Endothelial cell of hepatic sinusoid (primary cell): ENCODE measurements at regions not wholly inside any gene's neighbourhood (a gene's known extent, or its start where the extent isn't known, plus 50 kb on each side); places are given as distances from the start of the nearest gene placed in this dataset.

Source experiments
- in situ Hi-C: cut with HindIII; loops from 2 replicates; pipeline ENCODE4 v1.10.0; 2017; ENCODE audit warnings: low sequenced_read_pairs

DNA sequence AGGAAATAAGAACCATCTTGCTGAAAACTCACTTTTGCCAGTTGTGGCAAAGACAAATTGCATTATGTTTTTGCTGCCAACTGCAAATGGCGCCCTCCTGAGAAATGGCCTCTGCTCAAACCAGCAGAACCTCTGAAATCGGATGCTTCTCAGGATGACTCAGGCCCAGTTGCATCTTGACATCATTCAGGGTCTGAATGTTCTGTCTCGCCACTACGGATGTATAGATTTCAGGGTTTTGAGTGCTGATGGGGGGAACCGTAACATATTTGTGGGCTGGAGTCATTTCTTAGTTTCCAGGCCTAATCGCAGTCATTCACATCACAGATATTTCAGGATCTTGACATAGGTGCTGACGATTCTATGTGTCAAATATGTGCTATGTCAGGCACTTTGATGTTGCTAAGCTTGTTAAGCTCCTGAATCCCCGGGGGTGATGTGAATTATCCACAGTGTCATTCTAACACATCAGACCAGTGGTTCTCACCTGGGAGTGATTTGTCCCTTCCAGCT is 207.1 kb downstream of the NFATC2 start:
- in situ Hi-C loops, result no loop called here

DNA sequence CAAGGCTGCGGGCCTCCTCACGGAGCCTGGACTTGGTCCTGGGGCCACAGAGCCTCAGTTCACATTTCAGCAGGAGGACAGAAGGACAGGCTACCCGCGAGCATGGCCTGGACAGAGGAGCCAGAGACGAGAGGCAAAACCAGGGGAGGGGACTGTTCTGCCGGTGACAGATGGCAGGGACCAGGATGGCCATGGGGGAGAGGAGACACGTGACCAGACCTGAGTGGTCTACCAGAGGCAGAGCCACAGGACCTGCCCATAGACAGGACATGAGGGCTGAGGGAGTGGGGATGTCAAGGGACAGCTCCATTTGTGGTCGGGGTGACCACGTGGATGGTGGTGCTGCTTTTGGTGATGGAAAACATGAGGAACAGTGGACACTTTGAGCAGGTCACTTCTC is 207.9 kb downstream of the NFATC2 start:
- in situ Hi-C loops, result no loop called here

DNA sequence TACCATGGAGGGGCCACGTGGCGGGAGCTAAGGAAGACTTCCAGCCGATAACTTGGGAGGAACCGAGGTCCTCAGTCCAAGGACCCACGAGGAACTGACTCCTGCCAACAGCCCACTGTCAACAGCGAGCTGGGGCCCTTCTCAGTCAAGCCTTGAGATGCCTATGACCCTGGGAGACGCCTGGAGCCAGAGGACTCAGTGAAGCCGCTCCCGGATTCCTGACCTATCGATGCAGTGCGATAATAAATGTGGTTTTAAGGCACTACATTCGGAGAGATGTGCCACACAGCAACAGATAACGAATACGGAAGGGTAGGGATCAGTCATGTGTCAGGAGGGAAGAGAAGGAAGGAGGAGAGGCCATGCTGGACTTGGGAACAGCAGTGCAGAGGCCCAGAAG is 208.5 kb downstream of the NFATC2 start:
- in situ Hi-C loops, result no loop called here

DNA sequence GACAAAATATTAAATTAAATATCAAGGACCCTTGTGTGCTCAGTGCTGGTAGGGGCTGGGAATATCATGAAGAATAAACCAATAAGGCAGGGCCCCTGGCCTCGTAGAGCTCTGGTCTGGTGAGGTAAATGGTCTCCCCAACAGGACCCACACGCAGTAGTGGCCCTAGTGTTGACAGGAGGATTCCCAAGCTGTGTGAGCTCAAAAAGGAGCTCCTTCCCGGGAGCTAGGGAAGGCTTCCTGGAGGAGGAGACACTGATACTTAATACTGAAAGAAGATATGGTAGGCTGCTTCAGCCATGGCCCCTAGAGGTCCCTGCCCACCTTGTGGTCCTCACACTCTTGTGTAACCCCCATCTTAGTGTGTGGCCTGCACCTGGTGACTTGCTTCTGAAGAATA is 209.1 kb downstream of the NFATC2 start:
- in situ Hi-C loops, result no loop called here

DNA sequence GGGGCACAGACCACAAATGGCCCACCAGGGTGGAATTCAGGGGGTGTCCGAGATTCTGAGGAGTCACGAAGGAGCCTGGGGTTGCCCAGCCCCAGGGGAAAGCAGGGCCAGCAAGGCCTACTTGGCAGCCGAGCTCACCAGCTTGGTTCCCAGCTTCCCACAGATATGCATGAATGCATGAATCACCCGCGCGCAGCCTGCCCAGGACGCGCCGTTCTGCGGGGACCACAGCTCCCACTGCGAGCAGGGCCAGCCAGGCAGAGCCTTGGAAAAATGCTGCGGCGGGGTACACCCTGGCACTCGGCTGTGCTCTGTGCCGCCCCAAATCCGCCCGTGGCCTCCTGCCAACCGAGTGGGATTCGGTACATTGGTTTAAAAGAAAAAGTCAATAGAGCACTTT is 211.0 kb downstream of the NFATC2 start:
- in situ Hi-C loops, result no loop called here

DNA sequence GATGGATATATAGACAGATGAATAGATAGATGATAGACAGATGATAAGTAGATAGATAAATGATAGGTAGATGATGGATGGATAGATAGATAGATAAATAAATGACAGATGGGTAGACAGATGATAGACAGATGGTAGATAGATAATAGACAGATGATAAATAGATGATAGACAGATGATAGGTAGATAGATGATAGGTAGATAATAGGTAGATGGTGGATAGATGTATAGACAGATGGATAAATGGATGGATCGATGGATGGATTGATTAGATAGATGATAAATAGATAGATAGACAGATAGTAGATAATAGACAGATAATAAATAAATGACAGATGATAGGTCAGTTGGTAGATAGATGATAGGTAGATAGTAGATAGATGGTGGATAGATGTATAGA is 212.7 kb downstream of the NFATC2 start:
- in situ Hi-C loops, result loop anchor here (5.0 kb wide), 1 partner anchor 62 kb away; no protein-coding TSS in a partner anchor

DNA sequence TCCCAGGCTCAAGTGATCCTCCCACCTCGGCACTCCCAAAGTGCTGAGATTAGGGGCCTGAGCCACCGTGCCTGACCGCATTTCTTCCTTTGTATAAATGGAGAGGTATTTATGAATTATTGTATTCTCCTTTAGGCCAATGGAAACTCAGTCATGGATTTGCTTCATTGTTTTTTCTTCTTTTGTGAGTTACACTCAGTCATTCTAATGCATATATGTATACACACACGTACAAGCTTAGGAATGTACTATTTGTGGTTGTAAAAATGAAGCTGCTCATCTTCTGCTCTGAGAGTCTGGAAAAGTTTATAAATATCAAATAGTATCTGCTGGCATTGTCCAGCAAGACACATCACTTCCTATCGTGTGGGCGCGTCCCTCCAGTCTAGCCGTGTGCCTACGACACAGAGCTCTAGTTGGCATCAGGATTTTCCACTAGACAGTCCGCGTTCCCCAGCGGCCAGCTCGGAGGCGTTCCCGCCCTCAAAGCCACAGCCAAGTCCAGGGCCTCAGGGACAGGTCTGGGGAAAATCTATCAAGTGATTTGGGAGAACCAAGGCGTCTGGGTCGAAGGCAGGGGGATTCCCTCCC is 215.2 kb downstream of the NFATC2 start:
- in situ Hi-C loops, result loop anchor here (5.0 kb wide), 1 partner anchor 65 kb away; no protein-coding TSS in a partner anchor

DNA sequence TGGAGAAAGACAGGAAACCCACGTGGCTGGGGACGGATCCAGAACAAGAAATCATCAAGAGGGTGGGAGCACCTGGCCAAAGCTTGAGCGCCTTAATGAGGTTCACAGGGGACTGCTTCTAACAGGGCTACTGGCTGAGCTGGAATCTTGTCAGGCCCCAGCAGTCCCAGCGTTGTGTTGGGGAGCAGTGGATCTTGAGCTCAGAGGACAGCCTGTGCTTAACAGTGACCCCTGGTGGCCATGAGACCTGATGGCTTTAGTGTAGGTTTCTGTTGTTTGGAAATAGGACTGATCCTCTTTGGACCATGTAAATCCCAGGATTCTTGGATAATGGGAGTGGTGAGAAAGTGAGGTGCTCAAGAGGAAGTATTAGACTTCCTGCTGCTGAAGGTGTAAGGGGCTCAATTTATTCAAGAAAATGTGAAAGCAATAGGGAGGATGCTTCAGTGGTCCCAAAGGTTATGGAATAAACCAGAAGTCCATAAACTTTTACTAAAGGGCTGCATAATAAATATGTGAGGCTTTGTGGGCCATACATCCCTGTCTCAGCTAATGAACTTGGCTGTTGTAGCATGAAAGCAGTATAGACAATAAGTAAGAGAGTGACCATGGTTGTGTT is 216.2 kb downstream of the NFATC2 start:
- in situ Hi-C loops, result loop anchor here (5.0 kb wide), 1 partner anchor 66 kb away; no protein-coding TSS in a partner anchor

DNA sequence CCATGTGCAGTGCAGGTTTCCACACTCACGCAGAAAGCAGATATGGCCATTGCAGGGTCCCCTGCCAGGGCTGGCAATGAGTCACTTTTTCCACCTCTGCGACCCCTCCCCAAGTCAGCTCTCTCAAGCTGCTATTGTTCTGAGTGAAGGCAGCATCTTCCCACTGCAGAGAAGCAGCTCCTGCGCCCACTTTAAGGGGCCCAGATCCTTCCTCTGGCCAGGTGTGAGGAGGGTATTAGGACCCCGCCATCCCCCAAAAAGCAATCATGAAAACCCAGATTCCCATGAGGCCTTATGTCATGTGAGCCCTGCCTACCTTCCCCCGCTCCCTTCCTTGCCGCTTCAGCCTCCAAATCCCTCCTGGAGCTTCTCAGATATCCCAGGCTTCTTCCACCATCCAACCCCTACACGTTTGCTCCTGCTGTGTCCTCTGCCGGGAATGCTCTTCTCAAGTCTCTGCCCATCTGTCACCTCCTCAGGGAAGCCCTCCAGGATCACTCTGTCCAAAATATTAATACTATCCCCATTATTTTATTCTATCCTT is 220.3 kb downstream of the NFATC2 start:
- in situ Hi-C loops, result no loop called here

DNA sequence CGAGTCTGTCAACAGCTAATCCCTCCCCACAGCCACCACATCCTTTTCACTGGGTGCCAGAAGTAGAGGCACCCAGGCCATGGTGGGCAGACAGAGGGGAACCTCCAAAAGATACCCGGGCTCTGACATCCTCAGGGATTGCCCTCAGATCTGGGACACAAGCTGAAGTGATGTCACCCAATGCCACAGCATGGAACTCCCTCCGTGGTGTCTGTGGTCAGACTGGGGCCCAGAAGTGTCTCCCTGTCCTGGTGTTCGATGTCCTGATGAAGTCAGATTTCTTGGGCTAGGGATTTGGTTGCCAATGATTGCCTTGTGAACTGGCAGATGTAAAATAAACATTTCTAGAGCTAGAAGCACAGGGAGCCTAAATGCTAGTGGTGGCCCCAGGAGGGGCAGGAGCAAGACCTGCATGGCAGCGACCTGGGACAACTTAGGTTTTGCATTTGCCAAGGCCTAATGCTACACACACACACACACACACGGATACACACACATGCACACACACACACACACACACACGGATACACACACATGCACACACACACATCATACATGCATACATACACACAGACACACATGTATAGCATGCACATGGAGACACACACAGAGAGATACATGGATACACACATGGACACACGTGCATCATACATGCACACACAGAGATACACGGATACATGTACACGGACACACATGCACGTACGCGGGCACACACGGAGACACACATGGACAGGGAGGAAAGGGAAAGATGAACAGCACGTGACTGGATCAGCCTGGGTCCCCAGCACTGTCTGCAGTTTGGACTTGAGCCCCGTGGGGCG is 221.0 kb downstream of the NFATC2 start:
- in situ Hi-C loops, result no loop called here

DNA sequence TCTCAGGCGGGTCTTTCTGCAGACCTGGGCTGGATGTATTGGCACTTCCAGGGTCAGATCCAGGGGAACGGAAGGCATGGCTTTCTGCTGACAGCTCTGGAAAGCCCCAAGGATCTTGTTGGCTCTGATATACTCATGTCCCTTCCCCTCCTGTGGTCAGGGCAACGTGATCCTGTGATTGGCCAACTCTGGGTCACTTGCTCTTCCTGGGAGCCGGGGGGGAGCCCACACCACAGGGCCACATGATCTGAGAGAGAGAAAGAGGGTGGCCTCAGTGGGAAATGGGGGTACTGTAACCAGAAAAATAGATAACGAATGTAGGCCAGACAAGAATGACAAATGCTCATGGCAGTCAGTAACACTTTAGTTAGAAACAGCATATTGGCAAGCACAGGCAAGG is 223.0 kb downstream of the NFATC2 start:
- in situ Hi-C loops, result no loop called here

DNA sequence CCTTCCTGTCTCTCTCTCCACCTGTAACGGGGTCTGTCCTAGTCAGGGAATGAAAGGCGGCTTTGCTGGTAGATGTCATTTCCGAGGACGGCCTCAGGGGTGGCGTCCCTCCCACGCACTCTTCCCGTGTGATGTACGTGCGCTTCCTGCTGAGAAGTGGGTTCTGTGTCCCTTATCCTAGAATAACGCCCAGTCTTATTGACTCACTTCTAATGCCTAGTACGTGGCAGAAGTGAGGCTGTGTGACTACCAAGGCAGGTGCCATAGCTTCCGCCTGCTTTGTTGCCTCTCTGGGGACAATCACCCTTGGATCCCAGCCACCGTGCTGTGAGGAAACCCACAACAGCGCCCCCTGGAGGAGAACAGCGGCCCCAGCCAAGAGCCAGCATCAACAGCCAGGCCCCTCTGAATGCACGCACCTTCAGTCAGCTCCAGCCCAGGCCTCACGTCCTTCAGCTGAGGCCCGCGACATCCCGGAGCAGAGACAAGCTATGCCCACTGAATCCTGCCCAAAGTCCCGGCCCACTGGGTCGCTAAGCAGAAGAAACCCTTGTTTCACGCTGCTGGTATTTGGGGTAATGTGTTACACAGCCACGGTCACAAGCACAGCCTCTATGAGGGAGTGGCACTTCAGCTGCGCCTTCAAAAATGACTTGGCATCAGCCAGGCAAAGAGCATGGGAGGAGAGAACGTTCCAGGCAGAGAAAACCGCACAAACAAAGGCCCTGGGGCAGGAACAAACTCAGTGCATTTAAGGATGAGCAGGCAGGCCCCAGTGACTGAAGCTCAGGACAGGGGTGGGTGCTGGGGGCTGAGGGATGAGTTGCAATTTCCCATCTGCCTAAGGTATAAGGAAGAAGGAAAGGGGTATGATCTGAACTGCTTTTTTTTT is 224.2 kb downstream of the NFATC2 start:
- in situ Hi-C loops, result no loop called here

DNA sequence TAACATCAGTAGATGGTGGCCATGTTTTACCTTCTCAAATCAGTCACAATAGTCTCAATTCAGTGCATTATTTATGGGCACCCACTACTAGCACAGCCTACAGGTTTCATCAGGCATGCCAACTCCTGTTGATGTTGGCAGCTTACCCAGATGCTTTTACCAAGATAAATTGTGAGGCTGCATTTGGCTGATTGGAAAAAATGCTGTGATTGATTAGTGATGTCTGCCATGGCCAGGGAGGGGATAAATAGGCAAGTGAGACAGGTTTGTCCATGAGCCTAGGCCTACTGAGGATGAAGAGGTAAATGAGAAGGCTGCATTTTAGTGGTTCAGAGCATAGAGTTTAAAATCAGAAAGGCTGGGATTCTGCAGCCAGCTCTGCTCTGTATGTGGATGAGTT is 227.1 kb downstream of the NFATC2 start:
- in situ Hi-C loops, result no loop called here

DNA sequence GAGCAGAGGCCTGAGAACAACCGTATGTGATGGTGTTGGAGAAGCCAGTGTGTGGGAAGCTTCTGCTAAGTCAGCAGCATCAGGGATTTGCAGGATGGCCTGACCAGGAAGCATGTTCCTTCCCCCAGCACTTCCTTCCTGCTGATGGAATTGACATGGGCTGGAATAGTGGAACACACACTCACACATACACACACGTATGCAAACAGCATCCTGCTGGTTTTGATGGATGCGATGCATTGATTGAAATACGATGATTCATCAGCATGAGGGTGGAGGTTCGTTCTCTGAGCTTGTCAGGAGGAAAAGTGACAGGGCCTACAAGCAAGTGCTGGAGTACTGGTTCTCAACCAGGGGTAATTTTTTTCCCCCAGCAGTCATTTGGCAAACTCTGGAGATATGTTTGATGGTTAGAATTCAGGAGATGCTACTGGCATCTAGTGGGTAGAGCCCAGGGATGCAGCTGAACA is 229.1 kb downstream of the NFATC2 start:
- in situ Hi-C loops, result loop anchor here (5.0 kb wide), 2 partner anchors 279 to 306 kb away; no protein-coding TSS in a partner anchor

DNA sequence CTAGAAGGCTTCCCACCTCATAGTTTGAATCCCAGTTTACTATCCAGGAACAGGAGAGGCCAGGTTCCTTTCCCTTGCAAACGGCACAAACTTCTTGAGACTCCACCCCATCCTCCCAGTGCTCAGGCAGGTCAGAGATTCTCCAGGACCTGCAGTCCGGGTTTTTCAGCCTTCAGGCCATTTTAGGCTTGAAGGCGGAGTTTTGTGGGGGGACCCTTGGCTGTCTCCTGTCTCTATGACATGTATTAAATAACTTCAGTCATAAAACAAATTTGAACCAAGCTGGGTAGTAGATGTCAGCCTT is 230.1 kb downstream of the NFATC2 start:
- in situ Hi-C loops, result loop anchor here (5.0 kb wide), 2 partner anchors 280 to 305 kb away; no protein-coding TSS in a partner anchor

DNA sequence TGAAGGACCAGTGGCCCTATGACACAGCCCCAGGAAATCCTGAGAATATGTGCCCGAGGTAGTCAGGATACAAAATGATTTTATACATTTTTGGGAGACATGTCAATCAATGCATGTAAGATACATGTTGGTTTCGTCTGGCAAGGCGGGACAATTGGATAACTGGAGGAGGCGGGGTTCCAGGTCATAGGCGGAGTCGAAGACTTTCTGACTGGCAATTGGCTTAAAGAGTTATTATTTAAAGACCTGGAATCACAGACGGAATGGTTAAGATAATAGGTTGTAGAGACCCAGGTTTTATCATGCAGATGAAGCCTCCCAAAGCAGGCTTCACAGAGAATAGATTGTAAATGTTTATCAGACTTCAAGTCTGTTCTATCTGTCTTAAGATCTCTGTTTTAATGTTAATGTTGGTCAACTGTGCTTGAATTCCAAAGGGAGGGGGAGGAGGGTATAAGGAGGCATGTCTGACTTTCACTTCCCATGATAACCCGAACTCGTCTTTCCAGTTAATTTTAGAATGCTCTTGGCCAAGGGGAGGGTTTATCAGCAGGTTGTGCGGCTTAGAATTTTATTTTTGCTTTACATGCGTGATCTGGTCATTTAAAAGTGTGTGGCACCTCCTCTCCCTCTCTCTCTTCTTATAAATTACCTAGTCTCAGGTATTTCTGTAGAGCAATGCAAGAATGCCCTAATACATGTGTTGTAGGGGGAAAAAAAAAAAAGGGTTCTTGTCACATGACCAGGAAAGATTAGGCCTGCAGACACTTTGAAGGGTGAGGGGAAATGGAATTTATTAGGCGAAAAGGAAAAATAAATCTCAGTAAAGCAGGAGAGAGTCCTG is 230.7 kb downstream of the NFATC2 start:
- in situ Hi-C loops, result loop anchor here (5.0 kb wide), 2 partner anchors 280 to 305 kb away; no protein-coding TSS in a partner anchor

DNA sequence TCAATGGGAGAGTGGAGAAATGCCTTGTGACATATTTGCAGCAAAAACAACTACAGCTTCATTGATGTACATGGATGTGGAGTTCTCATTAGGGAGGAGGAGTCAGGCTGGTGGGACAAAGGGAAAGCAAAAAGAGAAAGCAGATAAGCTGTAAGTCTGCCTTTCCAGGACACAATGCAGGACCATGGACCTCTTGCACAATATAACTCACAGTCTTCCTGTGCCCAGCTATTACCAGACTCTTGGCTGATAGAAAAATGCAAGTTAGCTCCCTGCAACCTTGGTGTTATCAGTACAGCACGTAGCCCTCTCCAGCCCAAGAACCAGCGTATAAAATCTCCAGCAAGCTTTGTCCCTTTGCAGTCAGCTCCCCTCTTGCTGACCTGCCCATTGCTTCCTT is 232.3 kb downstream of the NFATC2 start:
- in situ Hi-C loops, result loop anchor here (5.0 kb wide), 2 partner anchors 282 to 303 kb away; no protein-coding TSS in a partner anchor

DNA sequence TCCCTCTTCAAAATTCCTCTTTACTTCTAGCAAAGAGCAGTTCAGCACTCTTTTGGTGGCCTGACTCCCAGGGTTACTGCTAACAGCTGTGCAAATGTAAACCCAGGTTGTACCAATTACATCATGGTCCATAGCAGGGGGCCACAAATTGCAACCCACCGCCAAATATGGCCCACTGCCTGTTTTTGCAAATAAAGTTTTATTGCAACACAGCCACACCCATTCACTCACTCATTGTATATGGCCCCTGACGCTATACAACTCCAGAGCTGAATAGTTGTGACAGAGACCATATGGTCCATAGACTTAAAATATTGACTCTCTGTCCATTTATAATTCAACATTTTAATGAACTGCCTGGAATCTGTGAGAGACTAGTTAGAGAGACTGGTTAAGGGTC is 233.4 kb downstream of the NFATC2 start:
- in situ Hi-C loops, result no loop called here
